ENCODE measurements at regions not wholly inside any gene's neighbourhood (a gene's known extent, or its start where the extent isn't known, plus 50 kb on each side); places are given as distances from the start of the nearest gene placed in this dataset.

DNA sequence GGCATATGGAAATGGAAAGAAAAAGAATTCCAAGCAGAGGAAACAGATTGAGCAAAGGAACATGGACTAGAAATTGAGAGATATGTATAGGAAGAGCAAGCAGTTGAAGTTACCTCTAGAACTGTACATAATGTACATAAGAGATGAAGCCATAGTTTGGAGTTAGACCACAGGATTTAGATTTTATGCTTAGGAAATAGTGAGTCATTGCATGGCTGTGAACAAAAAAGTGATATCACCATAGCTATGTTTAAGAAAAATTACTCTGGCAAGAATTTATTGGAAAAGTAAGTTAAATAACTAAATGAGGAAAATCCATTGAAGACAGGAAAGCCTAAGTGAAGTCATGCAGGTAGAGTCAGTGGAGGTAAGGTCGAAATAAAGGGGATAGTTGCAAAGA lies 99.4 kb upstream of the GALNT5 start:
- H3K9me3 Mint-ChIP-seq: no peaks in the 10 kb centered on the region
- H3F3A ChIP-seq (replicated peaks; ENCODE audit: low read depth): no peaks in the 10 kb centered on the region
- no peaks in the 10 kb centered on the region for H3K27me3 ChIP-seq (ENCODE audit: insufficient read depth)
- no peak overlapping the region for H3K4me3 Mint-ChIP-seq
- no peak overlapping the region for H3K27ac ChIP-seq (ENCODE audit: low read depth)
- no peak for TF ChIP-seq EZH2phosphoT487 (IDR thresholded peaks at IDR 0.05; ENCODE audit: unreplicated experiment)
- TF ChIP-seq, protein P1, sequence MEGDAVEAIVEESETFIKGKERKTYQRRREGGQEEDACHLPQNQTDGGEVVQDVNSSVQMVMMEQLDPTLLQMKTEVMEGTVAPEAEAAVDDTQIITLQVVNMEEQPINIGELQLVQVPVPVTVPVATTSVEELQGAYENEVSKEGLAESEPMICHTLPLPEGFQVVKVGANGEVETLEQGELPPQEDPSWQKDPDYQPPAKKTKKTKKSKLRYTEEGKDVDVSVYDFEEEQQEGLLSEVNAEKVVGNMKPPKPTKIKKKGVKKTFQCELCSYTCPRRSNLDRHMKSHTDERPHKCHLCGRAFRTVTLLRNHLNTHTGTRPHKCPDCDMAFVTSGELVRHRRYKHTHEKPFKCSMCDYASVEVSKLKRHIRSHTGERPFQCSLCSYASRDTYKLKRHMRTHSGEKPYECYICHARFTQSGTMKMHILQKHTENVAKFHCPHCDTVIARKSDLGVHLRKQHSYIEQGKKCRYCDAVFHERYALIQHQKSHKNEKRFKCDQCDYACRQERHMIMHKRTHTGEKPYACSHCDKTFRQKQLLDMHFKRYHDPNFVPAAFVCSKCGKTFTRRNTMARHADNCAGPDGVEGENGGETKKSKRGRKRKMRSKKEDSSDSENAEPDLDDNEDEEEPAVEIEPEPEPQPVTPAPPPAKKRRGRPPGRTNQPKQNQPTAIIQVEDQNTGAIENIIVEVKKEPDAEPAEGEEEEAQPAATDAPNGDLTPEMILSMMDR (conservative IDR thresholded peaks at IDR 0.05; ENCODE audit: low read depth in 2 of 2): no peak
- TF ChIP-seq, protein P2, sequence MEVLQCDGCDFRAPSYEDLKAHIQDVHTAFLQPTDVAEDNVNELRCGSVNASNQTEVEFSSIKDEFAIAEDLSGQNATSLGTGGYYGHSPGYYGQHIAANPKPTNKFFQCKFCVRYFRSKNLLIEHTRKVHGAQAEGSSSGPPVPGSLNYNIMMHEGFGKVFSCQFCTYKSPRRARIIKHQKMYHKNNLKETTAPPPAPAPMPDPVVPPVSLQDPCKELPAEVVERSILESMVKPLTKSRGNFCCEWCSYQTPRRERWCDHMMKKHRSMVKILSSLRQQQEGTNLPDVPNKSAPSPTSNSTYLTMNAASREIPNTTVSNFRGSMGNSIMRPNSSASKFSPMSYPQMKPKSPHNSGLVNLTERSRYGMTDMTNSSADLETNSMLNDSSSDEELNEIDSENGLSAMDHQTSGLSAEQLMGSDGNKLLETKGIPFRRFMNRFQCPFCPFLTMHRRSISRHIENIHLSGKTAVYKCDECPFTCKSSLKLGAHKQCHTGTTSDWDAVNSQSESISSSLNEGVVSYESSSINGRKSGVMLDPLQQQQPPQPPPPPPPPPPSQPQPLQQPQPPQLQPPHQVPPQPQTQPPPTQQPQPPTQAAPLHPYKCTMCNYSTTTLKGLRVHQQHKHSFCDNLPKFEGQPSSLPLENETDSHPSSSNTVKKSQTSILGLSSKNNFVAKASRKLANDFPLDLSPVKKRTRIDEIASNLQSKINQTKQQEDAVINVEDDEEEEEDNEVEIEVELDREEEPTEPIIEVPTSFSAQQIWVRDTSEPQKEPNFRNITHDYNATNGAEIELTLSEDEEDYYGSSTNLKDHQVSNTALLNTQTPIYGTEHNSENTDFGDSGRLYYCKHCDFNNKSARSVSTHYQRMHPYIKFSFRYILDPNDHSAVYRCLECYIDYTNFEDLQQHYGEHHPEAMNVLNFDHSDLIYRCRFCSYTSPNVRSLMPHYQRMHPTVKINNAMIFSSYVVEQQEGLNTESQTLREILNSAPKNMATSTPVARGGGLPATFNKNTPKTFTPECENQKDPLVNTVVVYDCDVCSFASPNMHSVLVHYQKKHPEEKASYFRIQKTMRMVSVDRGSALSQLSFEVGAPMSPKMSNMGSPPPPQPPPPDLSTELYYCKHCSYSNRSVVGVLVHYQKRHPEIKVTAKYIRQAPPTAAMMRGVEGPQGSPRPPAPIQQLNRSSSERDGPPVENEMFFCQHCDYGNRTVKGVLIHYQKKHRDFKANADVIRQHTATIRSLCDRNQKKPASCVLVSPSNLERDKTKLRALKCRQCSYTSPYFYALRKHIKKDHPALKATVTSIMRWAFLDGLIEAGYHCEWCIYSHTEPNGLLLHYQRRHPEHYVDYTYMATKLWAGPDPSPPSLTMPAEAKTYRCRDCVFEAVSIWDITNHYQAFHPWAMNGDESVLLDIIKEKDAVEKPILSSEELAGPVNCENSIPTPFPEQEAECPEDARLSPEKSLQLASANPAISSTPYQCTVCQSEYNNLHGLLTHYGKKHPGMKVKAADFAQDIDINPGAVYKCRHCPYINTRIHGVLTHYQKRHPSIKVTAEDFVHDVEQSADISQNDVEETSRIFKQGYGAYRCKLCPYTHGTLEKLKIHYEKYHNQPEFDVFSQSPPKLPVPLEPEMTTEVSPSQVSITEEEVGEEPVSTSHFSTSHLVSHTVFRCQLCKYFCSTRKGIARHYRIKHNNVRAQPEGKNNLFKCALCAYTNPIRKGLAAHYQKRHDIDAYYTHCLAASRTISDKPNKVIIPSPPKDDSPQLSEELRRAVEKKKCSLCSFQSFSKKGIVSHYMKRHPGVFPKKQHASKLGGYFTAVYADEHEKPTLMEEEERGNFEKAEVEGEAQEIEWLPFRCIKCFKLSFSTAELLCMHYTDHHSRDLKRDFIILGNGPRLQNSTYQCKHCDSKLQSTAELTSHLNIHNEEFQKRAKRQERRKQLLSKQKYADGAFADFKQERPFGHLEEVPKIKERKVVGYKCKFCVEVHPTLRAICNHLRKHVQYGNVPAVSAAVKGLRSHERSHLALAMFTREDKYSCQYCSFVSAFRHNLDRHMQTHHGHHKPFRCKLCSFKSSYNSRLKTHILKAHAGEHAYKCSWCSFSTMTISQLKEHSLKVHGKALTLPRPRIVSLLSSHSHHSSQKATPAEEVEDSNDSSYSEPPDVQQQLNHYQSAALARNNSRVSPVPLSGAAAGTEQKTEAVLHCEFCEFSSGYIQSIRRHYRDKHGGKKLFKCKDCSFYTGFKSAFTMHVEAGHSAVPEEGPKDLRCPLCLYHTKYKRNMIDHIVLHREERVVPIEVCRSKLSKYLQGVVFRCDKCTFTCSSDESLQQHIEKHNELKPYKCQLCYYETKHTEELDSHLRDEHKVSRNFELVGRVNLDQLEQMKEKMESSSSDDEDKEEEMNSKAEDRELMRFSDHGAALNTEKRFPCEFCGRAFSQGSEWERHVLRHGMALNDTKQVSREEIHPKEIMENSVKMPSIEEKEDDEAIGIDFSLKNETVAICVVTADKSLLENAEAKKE (CRISPR knock-in tag; IDR thresholded peaks at IDR 0.05): no peak
- TF ChIP-seq, protein P3, sequence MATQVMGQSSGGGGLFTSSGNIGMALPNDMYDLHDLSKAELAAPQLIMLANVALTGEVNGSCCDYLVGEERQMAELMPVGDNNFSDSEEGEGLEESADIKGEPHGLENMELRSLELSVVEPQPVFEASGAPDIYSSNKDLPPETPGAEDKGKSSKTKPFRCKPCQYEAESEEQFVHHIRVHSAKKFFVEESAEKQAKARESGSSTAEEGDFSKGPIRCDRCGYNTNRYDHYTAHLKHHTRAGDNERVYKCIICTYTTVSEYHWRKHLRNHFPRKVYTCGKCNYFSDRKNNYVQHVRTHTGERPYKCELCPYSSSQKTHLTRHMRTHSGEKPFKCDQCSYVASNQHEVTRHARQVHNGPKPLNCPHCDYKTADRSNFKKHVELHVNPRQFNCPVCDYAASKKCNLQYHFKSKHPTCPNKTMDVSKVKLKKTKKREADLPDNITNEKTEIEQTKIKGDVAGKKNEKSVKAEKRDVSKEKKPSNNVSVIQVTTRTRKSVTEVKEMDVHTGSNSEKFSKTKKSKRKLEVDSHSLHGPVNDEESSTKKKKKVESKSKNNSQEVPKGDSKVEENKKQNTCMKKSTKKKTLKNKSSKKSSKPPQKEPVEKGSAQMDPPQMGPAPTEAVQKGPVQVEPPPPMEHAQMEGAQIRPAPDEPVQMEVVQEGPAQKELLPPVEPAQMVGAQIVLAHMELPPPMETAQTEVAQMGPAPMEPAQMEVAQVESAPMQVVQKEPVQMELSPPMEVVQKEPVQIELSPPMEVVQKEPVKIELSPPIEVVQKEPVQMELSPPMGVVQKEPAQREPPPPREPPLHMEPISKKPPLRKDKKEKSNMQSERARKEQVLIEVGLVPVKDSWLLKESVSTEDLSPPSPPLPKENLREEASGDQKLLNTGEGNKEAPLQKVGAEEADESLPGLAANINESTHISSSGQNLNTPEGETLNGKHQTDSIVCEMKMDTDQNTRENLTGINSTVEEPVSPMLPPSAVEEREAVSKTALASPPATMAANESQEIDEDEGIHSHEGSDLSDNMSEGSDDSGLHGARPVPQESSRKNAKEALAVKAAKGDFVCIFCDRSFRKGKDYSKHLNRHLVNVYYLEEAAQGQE (IDR thresholded peaks at IDR 0.05; ENCODE audit: unreplicated experiment): no peak
- TF ChIP-seq JUNB (IDR thresholded peaks at IDR 0.05; ENCODE audit: unreplicated experiment): no peak
- no peak for TF ChIP-seq NANOG (IDR thresholded peaks at IDR 0.05; ENCODE audit: borderline replicate concordance)
- no peak for TF ChIP-seq CREB1 (CRISPR knock-in tag; IDR thresholded peaks at IDR 0.05; ENCODE audit: low read depth)
- H3K4me1 Mint-ChIP-seq: no peaks in the 10 kb centered on the region
- H3K36me3 ChIP-seq (ENCODE audit: insufficient read depth): no peaks in the 10 kb centered on the region
- ATAC-seq (no peak), DNase-seq (ENCODE audit: low spot score) (no peak)
- H3K9me2 ChIP-seq (ENCODE audit: insufficient read depth): no peaks in the 10 kb centered on the region; the same call in 1 of the 2 replicates
- no peak overlapping the region for H2AFZ ChIP-seq
- no peak overlapping the region for H3K27ac Mint-ChIP-seq
- no peak overlapping the region for H3K4me3 ChIP-seq
- no peaks in the 10 kb centered on the region for H3K27me3 Mint-ChIP-seq (ENCODE audit: insufficient read depth, low read depth, poor library complexity)
- H3K4me2 ChIP-seq: no peak overlapping the region
- no peaks in the 10 kb centered on the region for H3K4me1 ChIP-seq (ENCODE audit: insufficient read depth)
- no peaks in the 10 kb centered on the region for H3K36me3 Mint-ChIP-seq (ENCODE audit: low read depth)
- no peaks in the 10 kb centered on the region for H3K79me2 ChIP-seq (replicated peaks; ENCODE audit: insufficient read depth)
- no peaks in the 10 kb centered on the region for H4K20me1 ChIP-seq (replicated peaks; ENCODE audit: insufficient read depth)
